Kidney glomerular epithelial cell (primary cell): ENCODE measurements at regions not wholly inside any gene's neighbourhood (a gene's known extent, or its start where the extent isn't known, plus 50 kb on each side); places are given as distances from the start of the nearest gene placed in this dataset.

ENCODE experiments used
- DNase-seq: peaks from one replicate; lab custom pipeline; 2025; lab: John Stamatoyannopoulos, UW

- DNase-seq: no peak
Measured at GRCh38 chr2:176540995-176541394, 271.8 kb downstream of the MTX2 start.

GRCh38 chr2:176542476-176542875 is 273.2 kb downstream of the MTX2 start:
- DNase-seq: no peak

- DNase-seq: no peak
Measured at GRCh38 chr2:176544557-176544956, 275.3 kb downstream of the MTX2 start.

- no peak for DNase-seq
Measured at GRCh38 chr2:176544991-176545956, 276.0 kb downstream of the MTX2 start.

GRCh38 chr2:176546550-176546949 is 277.3 kb downstream of the MTX2 start:
- DNase-seq: no peak

- peak; percentile 24 for DNase-seq
Measured at GRCh38 chr2:176552501-176553135, 283.4 kb downstream of the MTX2 start.

GRCh38 chr2:176553685-176554100 is 284.5 kb downstream of the MTX2 start:
- DNase-seq: peak; percentile 81

- DNase-seq: peak; percentile 50
Measured at GRCh38 chr2:176554101-176555048, 285.1 kb downstream of the MTX2 start.

GRCh38 chr2:176555112-176555511 is 285.9 kb downstream of the MTX2 start:
- DNase-seq: no peak

GRCh38 chr2:176555781-176556180 is 286.5 kb downstream of the MTX2 start:
- no peak for DNase-seq

GRCh38 chr2:176556373-176556772 is 287.1 kb downstream of the MTX2 start:
- DNase-seq: no peak

- DNase-seq: no peak
Measured at GRCh38 chr2:176557821-176558220, 288.6 kb downstream of the MTX2 start.

GRCh38 chr2:176558574-176559140 is 289.4 kb downstream of the MTX2 start:
- no peak for DNase-seq

GRCh38 chr2:176560296-176560695 is 291.1 kb downstream of the MTX2 start:
- no peak for DNase-seq

- peak; percentile 78 for DNase-seq
Measured at GRCh38 chr2:176561706-176562105, 292.5 kb downstream of the MTX2 start.

- no peak for DNase-seq
Measured at GRCh38 chr2:176562359-176563078, 293.3 kb downstream of the MTX2 start.

- DNase-seq: no peak
Measured at GRCh38 chr2:176565641-176566323, 296.5 kb downstream of the MTX2 start.

GRCh38 chr2:176566496-176566895 is 297.3 kb downstream of the MTX2 start:
- no peak for DNase-seq

- no peak for DNase-seq
Measured at GRCh38 chr2:176566961-176567360, 297.7 kb downstream of the MTX2 start.

GRCh38 chr2:176567361-176567760 is 298.1 kb downstream of the MTX2 start:
- DNase-seq: no peak
